Medulla oblongata (tissue), 1 donor: ENCODE measurements at regions not wholly inside any gene's neighbourhood (a gene's known extent, or its start where the extent isn't known, plus 50 kb on each side); places are given as distances from the start of the nearest gene placed in this dataset.
"Not testable (repeated sequence)": the region's sequence is repeated elsewhere in the genome, so short reads cannot be mapped to it uniquely, and the experiment has no call there.

Source experiments
- DNase-seq: peaks from one replicate; pipeline ENCODE4 v3.0.0-alpha.2; 2015; ENCODE audit errors: extremely low spot score

DNA sequence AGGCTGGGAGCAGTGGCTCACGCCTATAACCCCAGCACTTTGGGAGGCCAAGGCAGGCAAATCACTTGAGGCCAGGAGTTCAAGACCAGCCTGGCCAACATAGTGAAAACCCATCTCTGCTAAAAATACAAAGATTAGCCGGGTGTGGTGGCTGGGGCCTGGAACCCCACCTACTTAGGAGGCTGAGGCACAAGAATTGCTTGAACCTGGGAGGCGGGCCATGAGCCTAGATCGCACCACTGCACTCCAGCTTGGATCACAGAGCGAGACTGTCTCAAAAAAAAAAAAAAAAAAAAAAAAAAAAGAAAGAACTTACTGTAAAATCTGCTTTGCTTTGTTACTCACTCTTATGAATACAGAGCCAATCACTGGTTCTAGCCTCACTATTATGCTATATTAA lies 166.4 kb upstream of the TMCC3 start:
- DNase-seq = not testable (repeated sequence)

DNA sequence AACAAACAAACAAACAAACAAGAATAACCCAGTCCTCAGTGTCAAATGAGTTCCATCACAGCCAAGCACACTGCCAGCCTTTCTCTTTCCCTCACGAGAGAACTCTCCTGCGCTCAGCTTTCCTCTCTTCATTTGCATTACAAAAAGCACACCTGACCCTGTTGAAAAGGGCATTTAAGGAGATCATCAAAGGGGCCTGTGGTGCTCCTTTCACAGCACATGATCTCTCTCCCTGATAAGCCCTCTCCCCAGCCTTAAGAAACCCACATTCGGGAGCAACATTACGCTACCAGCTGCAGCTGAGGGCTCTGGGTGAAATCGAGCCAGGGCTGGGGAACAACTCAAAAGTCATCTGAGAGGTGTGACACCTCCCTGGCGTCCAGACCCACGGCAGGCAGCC lies 165.6 kb upstream of the TMCC3 start:
- no peak for DNase-seq

DNA sequence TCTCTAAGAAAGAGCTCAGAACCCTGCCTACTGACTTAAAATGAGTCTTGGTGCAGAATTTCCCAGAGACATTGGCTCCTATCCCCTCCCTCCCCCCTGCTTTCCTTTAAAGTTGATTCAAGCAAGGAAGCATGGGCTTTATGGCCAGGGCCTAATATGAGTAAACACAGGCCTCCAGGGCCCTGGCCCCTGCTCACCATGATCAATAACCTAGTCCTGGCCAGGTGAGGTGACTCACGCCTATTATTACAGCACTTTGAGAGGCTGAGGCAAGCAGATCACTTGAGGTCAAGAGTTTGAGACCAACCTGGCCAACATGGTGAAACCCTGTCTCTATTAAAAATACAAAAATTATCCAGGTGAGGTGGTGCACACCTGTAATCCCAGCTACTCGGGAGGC lies 165.1 kb upstream of the TMCC3 start:
- no peak for DNase-seq

DNA sequence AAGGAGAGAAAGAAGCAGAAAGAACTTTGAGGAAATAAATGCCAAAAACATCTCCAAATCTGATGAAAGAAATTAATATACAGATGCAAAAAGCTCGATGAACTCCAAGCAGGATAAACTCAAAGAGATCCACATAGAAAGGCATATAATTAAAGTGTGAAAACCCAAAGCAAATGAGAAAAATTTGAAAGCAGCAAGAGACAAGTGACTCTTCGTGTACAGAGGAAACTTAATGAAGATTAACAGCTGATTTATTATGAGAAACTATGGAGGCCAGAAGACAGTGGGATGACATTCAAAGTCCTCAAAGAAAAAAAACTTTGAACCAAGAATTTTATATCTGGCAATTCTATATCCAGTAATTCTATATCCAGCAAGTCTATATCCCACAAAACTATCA lies 163.0 kb upstream of the TMCC3 start:
- no peak for DNase-seq

DNA sequence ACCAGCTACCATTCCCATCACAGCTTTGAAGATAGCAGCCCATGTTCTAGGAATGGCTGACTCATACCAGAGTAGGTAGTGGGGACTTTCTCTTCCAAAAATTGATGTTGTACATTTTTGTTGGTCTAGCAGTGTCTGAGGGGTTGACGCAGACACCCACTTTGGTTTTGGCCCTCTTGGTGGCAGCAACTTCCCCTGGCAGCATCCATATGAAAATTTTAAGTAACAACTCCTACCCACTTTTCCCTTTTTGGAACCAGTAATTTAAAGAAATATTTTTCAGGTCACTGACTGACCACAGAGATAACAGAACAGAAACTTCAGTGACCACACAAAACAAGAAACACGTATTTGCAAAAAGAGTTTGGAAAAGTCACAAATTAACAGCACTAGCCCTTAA lies 162.0 kb upstream of the TMCC3 start:
- DNase-seq = no peak

DNA sequence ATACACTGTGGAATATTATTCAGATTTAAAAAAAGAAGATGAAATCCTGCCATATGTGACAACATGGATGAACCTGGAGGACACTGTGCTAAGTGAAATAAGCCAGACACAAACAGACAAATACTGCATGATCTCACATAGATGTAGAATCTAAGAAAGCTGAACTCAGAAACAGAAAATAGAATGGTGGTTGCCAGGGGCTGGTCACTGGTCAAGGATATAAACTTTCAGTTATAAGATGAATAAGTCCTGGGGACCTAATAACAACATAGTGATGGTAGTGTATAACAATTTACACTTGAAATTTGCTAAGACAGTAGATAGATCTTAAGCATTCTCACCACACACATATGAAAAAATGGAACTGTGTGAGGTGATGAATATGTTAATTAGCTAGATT lies 161.3 kb upstream of the TMCC3 start:
- no peak for DNase-seq

DNA sequence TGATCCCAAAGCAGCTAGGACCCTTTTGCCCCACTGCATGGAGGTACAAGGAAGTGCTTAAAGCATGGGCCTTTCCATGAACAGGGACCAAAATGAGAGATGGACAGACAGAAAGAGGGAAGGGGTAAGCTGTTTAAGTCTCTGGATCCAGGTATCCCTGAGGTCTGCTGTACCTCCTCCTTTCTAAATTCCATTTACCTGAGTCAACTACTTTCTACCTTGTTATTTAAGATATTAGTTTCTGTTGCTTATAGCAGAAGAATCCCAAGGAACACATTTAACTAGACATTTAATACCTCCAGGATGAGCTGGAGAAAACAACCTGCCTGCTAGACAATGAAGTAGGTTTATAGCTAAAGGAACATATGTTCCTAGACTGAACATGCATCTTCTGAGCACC lies 157.6 kb upstream of the TMCC3 start:
- no peak for DNase-seq

DNA sequence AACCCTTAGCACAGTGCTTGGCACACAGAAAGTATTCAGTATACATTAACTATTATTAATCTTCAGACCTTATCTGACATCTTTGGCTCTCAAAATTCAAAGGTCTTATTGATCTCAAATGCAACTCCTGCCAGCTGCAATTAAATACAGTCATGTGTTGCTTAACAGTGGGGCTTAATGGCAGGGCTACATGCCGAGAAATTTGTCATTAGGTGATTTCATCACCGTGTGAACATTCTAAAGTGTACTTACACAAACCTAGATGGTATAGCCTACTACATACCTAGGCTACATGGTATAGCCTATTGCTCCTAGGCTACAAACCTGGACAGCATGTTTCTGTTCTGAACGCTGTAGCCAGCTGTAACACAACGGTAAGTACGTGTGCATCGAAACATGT lies 156.3 kb upstream of the TMCC3 start:
- no peak for DNase-seq

DNA sequence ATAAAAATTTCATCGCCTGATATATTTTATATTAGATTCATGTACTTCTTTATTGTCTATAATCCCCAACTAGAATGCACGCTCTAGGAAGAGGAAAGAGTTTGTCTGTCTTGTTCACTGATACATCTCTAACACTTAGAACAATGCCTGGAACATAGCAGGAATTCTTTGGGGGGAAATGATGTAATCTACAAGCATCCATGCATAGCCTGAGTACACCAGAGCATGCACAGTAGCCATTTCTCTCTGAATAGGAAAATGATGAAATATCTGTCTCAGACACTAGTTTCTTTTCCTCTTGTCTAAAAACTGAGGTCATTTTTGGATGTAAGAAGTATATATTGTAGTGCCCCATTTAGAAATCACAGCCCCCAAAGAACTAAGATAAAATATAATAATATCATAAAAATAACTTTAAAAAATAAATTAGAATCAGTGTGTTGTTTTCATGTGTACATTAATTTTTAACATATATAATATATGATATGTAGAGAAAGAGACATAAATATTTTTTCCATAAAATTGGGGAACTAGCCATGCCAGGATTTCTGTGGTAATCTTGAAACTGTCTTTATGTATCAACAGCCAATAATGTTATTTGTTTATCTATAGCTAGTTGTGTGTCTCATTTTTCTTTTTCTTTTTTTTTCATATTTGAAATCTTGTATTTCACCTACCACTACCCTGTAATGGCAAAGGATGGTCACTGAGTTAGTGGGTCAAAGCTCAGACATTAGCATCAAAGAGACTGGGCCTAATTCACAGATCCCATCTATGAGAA lies 155.6 kb upstream of the TMCC3 start:
- DNase-seq = peak; percentile 55

DNA sequence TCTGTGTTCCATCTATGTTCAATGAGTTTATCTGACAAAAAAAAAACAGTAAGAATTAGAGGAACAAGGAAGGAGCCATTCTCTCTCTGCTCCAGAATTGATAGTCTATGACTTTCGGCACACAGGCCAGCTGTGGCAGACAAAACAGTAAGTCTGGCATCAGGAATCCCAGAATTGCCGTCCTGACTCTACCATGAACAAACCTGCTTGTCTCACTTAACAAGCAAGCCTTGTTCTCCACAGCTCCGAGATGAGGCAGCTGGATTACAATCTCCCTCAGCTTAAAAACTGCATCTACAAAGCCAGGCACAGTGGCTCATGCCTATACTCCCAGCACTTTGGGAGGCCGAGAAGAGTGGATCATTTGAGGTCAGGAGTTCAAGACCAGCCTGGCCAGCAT lies 153.6 kb upstream of the TMCC3 start:
- peak; percentile 57 for DNase-seq

DNA sequence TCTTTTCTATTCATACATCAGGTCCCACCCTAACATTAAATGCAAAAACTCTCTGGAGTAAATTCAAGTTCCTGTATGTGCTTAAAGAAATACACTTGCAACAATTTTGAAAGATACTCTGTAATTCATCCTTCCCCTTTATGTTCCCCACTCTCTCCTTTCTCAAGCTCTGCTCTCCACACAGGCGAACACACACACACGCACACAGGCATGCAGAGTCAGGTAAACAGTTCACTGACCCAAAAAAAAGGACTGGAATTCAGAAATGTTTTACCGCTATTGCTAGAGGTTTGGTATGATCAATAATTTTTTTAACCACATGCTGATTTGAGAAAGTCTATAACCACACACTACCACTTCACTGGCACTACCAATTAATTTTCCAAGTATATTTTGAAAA lies 152.4 kb upstream of the TMCC3 start:
- DNase-seq = no peak

DNA sequence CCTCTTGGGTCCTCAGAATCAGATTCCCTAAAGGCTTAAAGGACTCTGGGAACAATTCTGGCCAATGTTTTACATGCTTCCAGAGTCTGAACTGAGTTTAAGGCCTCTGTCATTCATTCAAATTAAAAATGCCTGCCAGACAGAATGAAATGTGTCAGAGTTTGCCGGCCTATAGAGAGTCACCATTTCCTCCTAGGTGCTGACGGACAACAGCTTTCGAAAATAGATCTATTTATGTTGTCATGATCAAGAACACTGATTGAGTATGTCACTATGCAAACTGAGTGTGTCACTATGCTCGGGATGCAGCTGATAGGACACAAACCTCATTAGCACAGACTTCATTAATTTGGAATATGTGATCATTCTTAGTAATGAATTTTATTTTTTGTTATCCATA lies 151.4 kb upstream of the TMCC3 start:
- DNase-seq = no peak

DNA sequence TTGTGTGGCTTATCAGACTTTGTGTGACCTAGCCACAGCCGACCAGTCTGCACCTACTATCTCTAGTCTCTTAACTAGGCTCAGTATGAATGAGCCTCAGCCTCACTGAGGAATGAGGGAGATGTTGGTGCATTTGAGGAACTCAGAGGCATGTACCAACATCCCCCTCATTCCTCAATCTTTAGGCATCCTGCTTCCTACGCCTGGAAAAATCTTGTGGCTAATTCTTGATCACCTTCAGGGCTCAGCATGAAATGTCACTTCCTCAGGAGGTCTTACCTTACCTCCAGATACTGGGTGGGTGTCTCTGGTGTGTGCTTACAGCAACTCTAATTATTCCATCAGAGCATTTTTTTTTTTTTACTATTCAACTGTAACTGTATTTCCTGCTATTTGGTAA lies 148.8 kb upstream of the TMCC3 start:
- DNase-seq = no peak

DNA sequence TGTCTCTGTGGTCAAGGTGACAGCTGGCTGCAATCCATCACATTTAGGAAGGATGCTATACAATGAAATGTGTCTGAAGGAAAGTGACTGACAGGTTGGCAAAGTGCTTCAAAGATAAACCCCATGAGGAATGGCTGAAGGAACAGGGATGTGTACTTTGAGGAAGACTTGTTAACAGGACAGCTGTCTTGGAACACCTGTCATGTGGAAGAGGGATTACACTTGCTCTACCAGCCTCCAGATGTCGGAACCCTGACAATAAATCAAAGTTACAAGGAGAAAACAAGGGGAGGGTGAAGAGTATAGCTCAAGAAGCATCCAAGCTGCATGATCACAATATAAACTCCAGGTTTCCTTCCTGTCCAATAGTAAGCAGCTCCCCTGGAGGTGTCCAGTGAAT lies 147.8 kb upstream of the TMCC3 start:
- DNase-seq = no peak

DNA sequence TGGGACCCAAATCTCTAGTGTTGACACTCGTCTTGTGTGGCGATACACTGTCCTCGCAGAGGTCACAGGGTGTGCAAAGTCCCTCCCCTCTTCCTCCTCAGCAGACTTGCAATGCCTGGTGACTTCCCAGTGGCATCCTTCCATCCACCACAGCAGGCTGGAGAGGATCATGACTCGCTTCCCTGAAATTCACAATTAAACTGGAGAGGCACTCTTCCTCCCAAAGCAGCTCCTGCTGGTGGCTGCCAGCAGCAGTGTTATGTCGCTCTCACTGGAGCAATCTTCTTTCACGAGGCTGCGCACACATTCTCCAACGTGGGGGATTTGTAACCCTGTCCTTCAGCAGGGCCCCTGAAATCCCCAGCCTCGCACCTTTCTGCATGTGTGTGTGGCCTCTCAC lies 145.2 kb upstream of the TMCC3 start:
- DNase-seq = peak; percentile 48

DNA sequence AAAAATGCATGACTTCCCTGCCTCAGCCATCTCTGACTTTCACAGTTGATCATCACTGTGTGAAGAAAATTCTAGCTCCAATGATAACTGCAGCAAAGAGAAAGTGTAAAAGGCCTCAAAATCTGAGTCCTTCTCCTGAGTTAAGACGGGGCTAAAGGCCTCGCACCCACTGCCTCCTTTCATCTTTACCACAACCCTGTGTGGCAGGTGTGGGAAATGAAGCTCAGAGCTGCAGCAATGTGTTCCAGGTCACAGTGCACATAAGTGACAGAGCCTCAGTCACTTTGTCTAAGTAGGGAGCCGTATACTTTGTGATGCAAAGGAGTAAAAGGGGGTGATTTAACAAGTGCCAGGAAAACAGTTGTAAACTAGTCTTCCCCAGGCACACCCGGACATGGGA lies 144.7 kb upstream of the TMCC3 start:
- DNase-seq = no peak

DNA sequence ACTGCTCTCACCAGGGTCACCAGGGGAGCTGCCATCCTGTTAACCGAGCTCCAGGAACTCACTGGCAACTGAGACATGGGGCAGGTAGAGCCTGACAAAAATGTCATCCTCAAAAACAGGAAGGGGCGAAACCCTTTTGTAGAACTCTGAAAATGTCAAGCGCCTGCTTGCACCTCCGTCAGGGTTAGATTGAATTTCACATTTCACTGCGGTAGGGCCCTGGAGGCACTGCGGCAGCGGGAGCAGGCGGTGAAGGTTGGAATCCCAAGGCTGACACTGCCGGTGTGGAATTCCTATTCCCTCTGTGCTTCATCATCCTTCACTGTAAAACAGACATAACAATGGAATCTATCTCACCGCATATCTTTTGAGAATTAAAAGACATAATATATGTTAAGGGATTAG lies 142.8 kb upstream of the TMCC3 start:
- no peak for DNase-seq

DNA sequence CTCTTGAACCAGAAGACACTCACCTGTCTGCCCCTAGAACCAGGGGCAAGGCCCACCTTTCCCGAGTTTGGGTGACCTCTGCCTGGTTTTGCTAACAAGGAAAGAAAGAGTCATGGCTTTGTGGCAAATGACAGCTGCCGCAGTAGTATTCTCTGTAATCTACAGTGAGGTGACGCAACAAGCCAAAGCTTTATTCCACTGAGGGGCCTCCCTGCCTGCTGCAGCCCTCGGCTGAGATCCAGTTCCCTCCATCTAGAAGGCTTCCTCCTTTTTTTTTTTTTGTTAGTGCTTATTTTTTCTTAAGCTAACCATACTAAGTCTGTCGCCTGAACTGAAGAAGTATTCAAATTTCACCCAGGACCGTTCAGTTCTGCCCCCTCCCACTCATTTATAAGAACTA lies 142.3 kb upstream of the TMCC3 start:
- DNase-seq = peak; percentile 60

DNA sequence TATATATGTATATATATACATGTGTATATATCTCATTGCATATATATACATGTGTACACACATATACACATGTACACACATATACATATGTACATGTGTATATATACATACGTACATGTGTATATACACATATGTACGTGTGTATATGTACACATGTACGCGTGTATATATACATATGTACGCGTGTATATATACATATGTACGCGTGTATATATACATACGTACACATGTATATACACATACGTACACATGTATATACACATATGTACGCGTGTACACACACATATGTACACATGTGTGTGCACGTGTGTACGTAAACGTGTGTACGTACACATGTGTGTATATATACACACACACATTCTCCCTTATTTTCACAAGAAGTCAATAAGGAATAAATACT lies 141.6 kb upstream of the TMCC3 start:
- DNase-seq = no peak

DNA sequence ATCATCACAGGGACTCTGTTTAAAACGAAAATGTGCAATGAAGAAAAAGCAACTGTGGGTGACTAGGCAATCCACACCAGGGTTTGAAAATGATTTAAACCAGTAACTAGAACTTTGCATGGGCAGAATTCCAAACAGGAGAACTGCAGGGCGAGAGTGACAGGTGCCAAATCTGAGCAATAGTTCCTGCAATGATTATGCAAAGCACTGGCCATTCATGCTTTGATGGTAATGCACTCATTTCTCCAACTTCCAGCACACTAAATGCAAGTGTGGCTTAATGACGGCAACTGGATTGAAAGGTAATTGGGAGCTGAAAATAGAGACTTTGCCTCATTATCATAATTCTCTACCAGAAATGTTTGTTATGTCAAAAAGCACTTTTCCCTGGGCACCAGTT lies 140.5 kb upstream of the TMCC3 start:
- DNase-seq = no peak

DNA sequence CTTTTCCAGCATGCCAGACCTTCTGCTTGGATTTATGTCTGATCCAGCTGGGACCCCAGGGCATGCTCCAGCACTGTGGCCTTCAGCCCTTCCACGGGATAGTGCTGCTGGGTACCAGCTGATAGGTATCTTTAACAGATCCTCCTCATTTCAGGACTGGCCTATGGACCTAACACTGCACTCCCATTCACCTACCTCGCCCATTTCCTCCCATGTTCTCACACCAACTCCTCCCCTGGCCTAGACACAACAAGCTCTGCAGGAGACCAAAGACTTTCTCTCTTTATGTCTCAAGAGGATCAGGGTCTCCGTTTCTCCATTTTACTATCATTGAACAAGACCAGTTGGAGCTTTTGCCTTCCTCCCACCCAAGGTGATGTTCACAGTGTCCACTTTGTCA lies 140.0 kb upstream of the TMCC3 start:
- no peak for DNase-seq

DNA sequence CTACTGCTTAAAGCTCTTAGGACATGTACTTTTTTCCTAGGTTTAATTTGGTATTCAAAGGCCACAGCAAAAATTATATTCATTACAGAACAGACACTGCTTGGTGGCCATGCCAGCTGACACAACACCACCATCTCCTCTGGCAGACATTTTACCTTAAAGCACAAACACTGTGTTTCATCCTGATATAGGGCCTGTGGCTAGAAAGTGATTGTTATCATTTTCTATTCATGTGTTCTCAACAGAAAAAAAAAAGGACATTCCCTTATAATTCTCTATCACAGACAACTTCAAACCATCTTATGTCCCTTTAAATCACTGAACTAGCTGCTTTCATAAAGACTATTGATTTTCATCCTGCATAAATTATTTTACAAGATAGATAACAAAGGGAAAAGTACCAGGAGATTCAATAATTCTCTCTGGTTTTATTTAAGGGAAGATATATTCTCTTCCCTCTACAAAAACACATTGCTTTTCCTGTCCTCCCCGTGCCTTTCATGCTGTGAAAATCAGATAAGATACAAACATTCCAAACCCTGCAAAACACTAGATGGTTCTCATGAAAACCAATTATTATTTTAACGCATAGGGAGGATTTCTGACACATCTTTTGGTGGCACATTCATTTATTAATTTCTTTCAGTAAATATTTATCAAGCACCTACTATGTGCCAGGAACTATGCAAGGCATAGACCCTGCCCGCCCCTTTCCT lies 139.3 kb upstream of the TMCC3 start:
- no peak for DNase-seq

DNA sequence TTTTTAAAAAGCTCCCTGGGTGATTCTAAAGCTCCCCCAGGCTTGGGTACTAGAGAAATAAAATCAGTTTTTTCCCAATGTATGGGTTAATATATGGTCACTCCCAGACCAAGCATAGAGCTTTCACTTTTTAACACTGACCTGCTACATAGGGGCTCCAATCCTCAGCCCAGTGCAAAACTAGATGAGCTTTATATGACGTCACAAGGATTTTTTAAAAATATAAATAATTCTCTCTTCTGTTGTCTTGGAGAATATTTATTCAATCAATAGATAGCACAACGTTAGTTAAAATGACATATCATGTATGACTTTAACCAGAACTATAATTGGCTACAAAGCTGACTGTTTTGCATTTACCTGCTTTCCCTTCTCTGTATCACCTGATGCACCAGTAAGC lies 137.9 kb upstream of the TMCC3 start:
- no peak for DNase-seq

DNA sequence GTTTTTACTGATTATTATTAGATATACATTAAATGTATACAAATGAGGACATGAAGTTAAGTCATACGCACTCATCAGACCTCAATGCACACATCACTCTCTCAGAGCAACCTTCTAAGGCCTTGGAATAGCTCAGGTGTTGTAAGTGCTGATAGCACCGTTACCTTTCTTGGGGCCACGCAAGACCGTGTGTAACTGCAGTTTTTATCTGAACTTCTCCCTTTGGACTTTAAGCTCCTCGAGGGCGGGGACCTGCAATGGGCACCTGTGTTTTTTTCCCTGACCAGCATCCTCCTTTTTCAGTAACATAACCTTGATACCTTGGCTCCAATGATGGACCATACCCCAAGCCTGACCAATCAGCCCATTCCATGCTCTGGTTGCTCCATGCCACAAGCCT lies 136.5 kb upstream of the TMCC3 start:
- DNase-seq = no peak
